ENCODE measurements at regions not wholly inside any gene's neighbourhood (a gene's known extent, or its start where the extent isn't known, plus 50 kb on each side); places are given as distances from the start of the nearest gene placed in this dataset.

GRCh38 chr14:96960598-96961116 is 163.5 kb downstream of the VRK1 start:
- Histone ChIP-seq H2AFZ (ENCODE audit: low read length) (no peak overlapping the region), H3K27me3 (ENCODE audit: control insufficient read depth in 1 of 2, insufficient read depth in 2 of 2, low read length in 2 of 2) (no peaks in the 10 kb centered on the region), H3K4me3 (replicated peaks in 1 of 3; ENCODE audit: insufficient read depth in 1 of 3, low read depth in 2 of 3, low read length in 3 of 3) (no peak overlapping the region), H3K27ac (ENCODE audit: extremely low read length, insufficient read depth, low read length) (no peak overlapping the region), H3K36me3 (replicated peaks in 1 of 2; ENCODE audit: control insufficient read depth in 1 of 2, insufficient read depth in 2 of 2, low read length in 2 of 2) (no peaks in the 10 kb centered on the region), H3K4me1 (ENCODE audit: insufficient read depth, low read length) (no peaks in the 10 kb centered on the region), H3K4me2 (ENCODE audit: low read depth, low read length) (no peak overlapping the region), H3K9ac (ENCODE audit: insufficient read depth, low read depth, low read length) (no peak overlapping the region), H4K20me1 (ENCODE audit: insufficient read depth, low read length) (no peaks in the 10 kb centered on the region), H3K79me2 (ENCODE audit: insufficient read depth, low read length) (no peaks in the 10 kb centered on the region), H3K9me3 (ENCODE audit: low read length) (no peaks in the 10 kb centered on the region)
- no peak for FAIRE-seq
- TF ChIP-seq, protein P1, sequence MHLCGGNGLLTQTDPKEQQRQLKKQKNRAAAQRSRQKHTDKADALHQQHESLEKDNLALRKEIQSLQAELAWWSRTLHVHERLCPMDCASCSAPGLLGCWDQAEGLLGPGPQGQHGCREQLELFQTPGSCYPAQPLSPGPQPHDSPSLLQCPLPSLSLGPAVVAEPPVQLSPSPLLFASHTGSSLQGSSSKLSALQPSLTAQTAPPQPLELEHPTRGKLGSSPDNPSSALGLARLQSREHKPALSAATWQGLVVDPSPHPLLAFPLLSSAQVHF (CRISPR knock-in tag; IDR thresholded peaks at IDR 0.05) = no peak
- no peak for TF ChIP-seq CREM (IDR thresholded peaks at IDR 0.05)
- no peak for TF ChIP-seq CREM (CRISPR knock-in tag; IDR thresholded peaks at IDR 0.05)
- TF ChIP-seq, protein P2, sequence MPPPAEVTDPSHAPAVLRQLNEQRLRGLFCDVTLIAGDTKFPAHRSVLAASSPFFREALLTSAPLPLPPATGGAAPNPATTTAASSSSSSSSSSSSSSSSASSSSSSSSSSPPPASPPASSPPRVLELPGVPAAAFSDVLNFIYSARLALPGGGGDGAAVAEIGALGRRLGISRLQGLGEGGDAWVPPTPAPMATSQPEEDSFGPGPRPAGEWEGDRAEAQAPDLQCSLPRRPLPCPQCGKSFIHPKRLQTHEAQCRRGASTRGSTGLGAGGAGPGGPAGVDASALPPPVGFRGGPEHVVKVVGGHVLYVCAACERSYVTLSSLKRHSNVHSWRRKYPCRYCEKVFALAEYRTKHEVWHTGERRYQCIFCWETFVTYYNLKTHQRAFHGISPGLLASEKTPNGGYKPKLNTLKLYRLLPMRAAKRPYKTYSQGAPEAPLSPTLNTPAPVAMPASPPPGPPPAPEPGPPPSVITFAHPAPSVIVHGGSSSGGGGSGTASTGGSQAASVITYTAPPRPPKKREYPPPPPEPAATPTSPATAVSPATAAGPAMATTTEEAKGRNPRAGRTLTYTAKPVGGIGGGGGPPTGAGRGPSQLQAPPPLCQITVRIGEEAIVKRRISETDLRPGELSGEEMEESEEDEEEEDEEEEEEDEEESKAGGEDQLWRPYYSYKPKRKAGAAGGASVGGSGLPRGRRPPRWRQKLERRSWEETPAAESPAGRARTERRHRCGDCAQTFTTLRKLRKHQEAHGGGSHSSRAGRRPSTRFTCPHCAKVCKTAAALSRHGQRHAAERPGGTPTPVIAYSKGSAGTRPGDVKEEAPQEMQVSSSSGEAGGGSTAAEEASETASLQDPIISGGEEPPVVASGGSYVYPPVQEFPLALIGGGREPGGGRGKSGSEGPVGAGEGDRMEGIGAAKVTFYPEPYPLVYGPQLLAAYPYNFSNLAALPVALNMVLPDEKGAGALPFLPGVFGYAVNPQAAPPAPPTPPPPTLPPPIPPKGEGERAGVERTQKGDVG (CRISPR knock-in tag; IDR thresholded peaks at IDR 0.05; ENCODE audit: borderline replicate concordance) = no peak
- no peak for TF ChIP-seq YEATS2 (CRISPR knock-in tag; IDR thresholded peaks at IDR 0.05; ENCODE audit: borderline replicate concordance)
- no peak for TF ChIP-seq NR1H2 (CRISPR knock-in tag; IDR thresholded peaks at IDR 0.05; ENCODE audit: borderline replicate concordance, low read depth)
- no peak for TF ChIP-seq KAT2B (IDR thresholded peaks at IDR 0.05; ENCODE audit: borderline replicate concordance, low read depth, low read length)
- ATAC-seq = no peak
- WGBS (ENCODE audit: low lambda C conversion rate) = 4% methylated on average over 2 of the region's 2 CpGs
- no TSS peak for BruUV-seq (replicated peaks)
- ChIA-PET POLR2A (no interaction called here), CTCF (ENCODE audit: low intra/inter-chr PET ratio, low total read pairs) (no interaction called here)
- intact Hi-C loops (cut with micrococcal nuclease; ENCODE audit: unreplicated experiment) (no loop called here), in situ Hi-C loops (cut with HindIII; ENCODE audit: extremely low pct_ligation_motif_present, low pct_unique_long_range_greater_than_20kb) (no loop called here)
- no peak for DNase-seq (ENCODE audit: low spot score)

Data from HepG2 (cell line).